Tibial nerve (tissue), 4 donors: ENCODE measurements at regions not wholly inside any gene's neighbourhood (a gene's known extent, or its start where the extent isn't known, plus 50 kb on each side); places are given as distances from the start of the nearest gene placed in this dataset.
"Not testable (repeated sequence)": the region's sequence is repeated elsewhere in the genome, so short reads cannot be mapped to it uniquely, and the experiment has no call there.

Experiments used
- DNase-seq, 2 donors: peaks; one replicate each; pipeline ENCODE4 v3.0.0-alpha.2; 2019; ENCODE audit warnings: low spot score in 2 of 2
- H3K27ac ChIP-seq, 4 donors: fragments of 200-600 bp; sonication (generic) in 3 of 4; one replicate each; pipeline ENCODE4 v1.5.1; 2017 to 2019; ENCODE audit warnings: mild to moderate bottlenecking in 1 of 4
- H3K27me3 ChIP-seq, 2 donors: fragments of 200-600 bp; sonication (generic) in 1 of 2; one replicate each; pipeline versions ENCODE4 v1.5.1 to v1.6.0; 2017 to 2019
- H3K36me3 ChIP-seq, 3 donors: fragments of 200-600 bp; sonication (generic); one replicate each; pipeline ENCODE4 v1.5.1; 2018 to 2019
- H3K4me1 ChIP-seq, 4 donors: fragments of 200-600 bp; sonication (generic) in 3 of 4; one replicate each; pipeline ENCODE4 v1.5.1; 2017 to 2019
- H3K4me3 ChIP-seq, 4 donors: fragments of 200-600 bp; sonication (generic) in 3 of 4; one replicate each; pipeline ENCODE4 v1.5.1; 2017 to 2019; ENCODE audit warnings: mild to moderate bottlenecking in 1 of 4, moderate library complexity in 1 of 4
- H3K9me3 ChIP-seq, 4 donors: fragments of 200-600 bp; sonication (generic) in 3 of 4; one replicate each; pipeline ENCODE4 v1.5.1; 2017 to 2019
- EP300 ChIP-seq, 2 donors: sonication (generic); formaldehyde crosslinking; IDR thresholded peaks; one replicate each; pipeline ENCODE4 v1.6.1; 2017; ENCODE audit warnings: antibody characterized with exemption in 2 of 2, mild to moderate bottlenecking in 1 of 2
- POLR2A ChIP-seq, 2 donors: fragments of 450-650 bp; IDR thresholded peaks; one replicate each; pipeline ENCODE4 v1.6.1; 2017; ENCODE audit warnings: antibody characterized with exemption in 2 of 2, mild to moderate bottlenecking in 2 of 2, moderate library complexity in 2 of 2
- WGBS, 2 donors: methylation state at CpG; one replicate each; pipeline ENCODE4 v1.1.5; 2018; 5-methylcytosine and 5-hydroxymethylcytosine counted together
- TF ChIP-seq, protein P1 (sequence below), 5 experiments: fragments of 200-600 bp in 3 of 5; fragments of 450-650 bp in 2 of 5; sonication (generic) in 3 of 5; IDR thresholded peaks; one replicate each; pipeline ENCODE4 v1.5.1; 2016 to 2019; ENCODE audit warnings: antibody characterized with exemption in 5 of 5, mild to moderate bottlenecking in 3 of 5, moderate library complexity in 2 of 5

GRCh38 chr9:32172256-32172655, 212.2 kb upstream of the ACO1 start:
- TF ChIP-seq EP300 (IDR thresholded peaks at IDR 0.05) (no peak), POLR2A (IDR thresholded peaks at IDR 0.05) (no peak)
- TF ChIP-seq, protein P1, sequence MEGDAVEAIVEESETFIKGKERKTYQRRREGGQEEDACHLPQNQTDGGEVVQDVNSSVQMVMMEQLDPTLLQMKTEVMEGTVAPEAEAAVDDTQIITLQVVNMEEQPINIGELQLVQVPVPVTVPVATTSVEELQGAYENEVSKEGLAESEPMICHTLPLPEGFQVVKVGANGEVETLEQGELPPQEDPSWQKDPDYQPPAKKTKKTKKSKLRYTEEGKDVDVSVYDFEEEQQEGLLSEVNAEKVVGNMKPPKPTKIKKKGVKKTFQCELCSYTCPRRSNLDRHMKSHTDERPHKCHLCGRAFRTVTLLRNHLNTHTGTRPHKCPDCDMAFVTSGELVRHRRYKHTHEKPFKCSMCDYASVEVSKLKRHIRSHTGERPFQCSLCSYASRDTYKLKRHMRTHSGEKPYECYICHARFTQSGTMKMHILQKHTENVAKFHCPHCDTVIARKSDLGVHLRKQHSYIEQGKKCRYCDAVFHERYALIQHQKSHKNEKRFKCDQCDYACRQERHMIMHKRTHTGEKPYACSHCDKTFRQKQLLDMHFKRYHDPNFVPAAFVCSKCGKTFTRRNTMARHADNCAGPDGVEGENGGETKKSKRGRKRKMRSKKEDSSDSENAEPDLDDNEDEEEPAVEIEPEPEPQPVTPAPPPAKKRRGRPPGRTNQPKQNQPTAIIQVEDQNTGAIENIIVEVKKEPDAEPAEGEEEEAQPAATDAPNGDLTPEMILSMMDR (IDR thresholded peaks at IDR 0.05), result no peak
- H3K4me1 ChIP-seq, result no peaks in the 10 kb centered on the region
- no peaks in the 10 kb centered on the region for H3K9me3 ChIP-seq
- no peaks in the 10 kb centered on the region for H3K36me3 ChIP-seq
- no peak for DNase-seq
- no peak overlapping the region for H3K4me3 ChIP-seq
- no peak overlapping the region for H3K27ac ChIP-seq
- no peaks in the 10 kb centered on the region for H3K27me3 ChIP-seq

GRCh38 chr9:32177396-32177795, 207.0 kb upstream of the ACO1 start:
- Histone ChIP-seq H3K36me3 (no peaks in the 10 kb centered on the region), H3K4me3 (no peak overlapping the region), H3K27me3 (no peaks in the 10 kb centered on the region), H3K4me1 (no peaks in the 10 kb centered on the region), H3K27ac (no peak overlapping the region), H3K9me3 (no peaks in the 10 kb centered on the region)
- TF ChIP-seq, protein P1 (IDR thresholded peaks at IDR 0.05), result no peak
- no peak for TF ChIP-seq EP300 (IDR thresholded peaks at IDR 0.05)
- no peak for TF ChIP-seq POLR2A (IDR thresholded peaks at IDR 0.05)
- DNase-seq, result no peak
- WGBS, 2 donors, result 48 to 49% methylated on average over 3 of the region's 3 CpGs

GRCh38 chr9:32180597-32180996, 203.8 kb upstream of the ACO1 start:
- DNase-seq, result no peak
- Histone ChIP-seq H3K36me3 (no peaks in the 10 kb centered on the region), H3K4me1 (no peaks in the 10 kb centered on the region), H3K27ac (no peak overlapping the region), H3K4me3 (no peak overlapping the region), H3K27me3 (no peaks in the 10 kb centered on the region), H3K9me3 (no peaks in the 10 kb centered on the region)
- WGBS, 2 donors, result 83 to 87% methylated on average over 1 of the region's 1 CpG
- TF ChIP-seq, protein P1 (IDR thresholded peaks at IDR 0.05), result no peak
- no peak for TF ChIP-seq EP300 (IDR thresholded peaks at IDR 0.05)
- TF ChIP-seq POLR2A (IDR thresholded peaks at IDR 0.05), result no peak

DNA sequence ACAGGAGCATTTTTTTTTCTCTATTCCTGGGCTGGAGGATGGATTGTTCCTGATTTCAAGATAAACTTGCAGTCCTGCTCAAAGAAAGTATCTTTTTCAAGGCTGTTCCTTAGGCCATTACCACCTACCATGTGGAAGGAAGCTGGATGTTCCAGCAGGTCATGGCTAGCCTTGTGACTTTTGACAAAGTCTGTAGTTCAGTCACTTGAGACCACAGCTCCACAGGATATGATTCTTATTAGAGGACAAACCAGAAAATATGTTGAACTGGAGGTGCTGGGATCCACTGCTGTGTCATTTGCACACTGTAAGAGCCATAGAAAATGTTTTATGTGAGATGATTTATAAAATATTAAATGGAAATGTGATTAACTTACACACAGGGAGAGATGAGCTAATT, 184.2 kb upstream of the ACO1 start:
- no peak for DNase-seq
- TF ChIP-seq POLR2A (IDR thresholded peaks at IDR 0.05) (no peak), EP300 (IDR thresholded peaks at IDR 0.05) (no peak)
- TF ChIP-seq, protein P1 (IDR thresholded peaks at IDR 0.05), result no peak
- Histone ChIP-seq H3K4me3 (no peak overlapping the region), H3K36me3 (no peaks in the 10 kb centered on the region), H3K4me1 (no peaks in the 10 kb centered on the region), H3K27ac (no peak overlapping the region), H3K27me3 (no peaks in the 10 kb centered on the region), H3K9me3 (no peaks in the 10 kb centered on the region)

- no peaks in the 10 kb centered on the region for H3K4me1 ChIP-seq
- no peak overlapping the region for H3K4me3 ChIP-seq
- DNase-seq, result no peak
- H3K27me3 ChIP-seq, result no peaks in the 10 kb centered on the region
- H3K9me3 ChIP-seq, result no peaks in the 10 kb centered on the region
- no peaks in the 10 kb centered on the region for H3K36me3 ChIP-seq
- no peak overlapping the region for H3K27ac ChIP-seq
- TF ChIP-seq, protein P1 (IDR thresholded peaks at IDR 0.05), result no peak
- TF ChIP-seq EP300 (IDR thresholded peaks at IDR 0.05), result no peak
- no peak for TF ChIP-seq POLR2A (IDR thresholded peaks at IDR 0.05)
Observed at GRCh38 chr9:32200896-32201295, 183.5 kb upstream of the ACO1 start.

DNA sequence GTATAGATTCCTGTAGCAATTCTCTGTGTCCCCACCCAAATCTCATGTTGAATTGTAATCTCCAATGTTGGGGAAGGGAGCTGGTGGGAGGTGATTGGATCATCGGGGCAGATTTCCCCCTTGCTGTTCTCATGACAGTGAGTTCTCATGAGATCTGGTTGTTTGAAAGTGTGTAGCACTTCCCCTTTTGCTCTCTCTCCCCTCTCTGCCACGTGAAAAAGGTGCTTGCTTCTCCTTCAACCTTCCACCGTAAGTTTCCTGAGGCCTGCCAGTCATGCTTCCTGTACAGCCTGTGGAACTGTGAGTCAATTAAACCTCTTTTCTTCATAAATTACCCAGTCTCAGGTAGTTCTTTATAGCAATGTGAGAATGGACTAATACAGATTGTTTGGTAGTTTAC, 175.3 kb upstream of the ACO1 start:
- H3K4me1 ChIP-seq, H3K9me3 ChIP-seq, H3K27ac ChIP-seq, DNase-seq, H3K27me3 ChIP-seq, H3K4me3 ChIP-seq, H3K36me3 ChIP-seq: not testable (repeated sequence)
- WGBS, 2 donors, result 64 to 66% methylated on average over 3 of the region's 3 CpGs
